SKM-1 treated with dmso at 0.1 percent for 144 hours (cell line): ENCODE measurements at regions not wholly inside any gene's neighbourhood (a gene's known extent, or its start where the extent isn't known, plus 50 kb on each side); places are given as distances from the start of the nearest gene placed in this dataset.
A peak's percentile ranks its signal among the peaks of the same experiment; 100 is the strongest.
"Not testable (repeated sequence)": the region's sequence is repeated elsewhere in the genome, so short reads cannot be mapped to it uniquely, and the experiment has no call there.

Source experiments
- DNase-seq: peaks from one replicate; lab custom pipeline; 2025; ENCODE audit not compliant: unreplicated experiment; lab: John Stamatoyannopoulos, UW

DNA sequence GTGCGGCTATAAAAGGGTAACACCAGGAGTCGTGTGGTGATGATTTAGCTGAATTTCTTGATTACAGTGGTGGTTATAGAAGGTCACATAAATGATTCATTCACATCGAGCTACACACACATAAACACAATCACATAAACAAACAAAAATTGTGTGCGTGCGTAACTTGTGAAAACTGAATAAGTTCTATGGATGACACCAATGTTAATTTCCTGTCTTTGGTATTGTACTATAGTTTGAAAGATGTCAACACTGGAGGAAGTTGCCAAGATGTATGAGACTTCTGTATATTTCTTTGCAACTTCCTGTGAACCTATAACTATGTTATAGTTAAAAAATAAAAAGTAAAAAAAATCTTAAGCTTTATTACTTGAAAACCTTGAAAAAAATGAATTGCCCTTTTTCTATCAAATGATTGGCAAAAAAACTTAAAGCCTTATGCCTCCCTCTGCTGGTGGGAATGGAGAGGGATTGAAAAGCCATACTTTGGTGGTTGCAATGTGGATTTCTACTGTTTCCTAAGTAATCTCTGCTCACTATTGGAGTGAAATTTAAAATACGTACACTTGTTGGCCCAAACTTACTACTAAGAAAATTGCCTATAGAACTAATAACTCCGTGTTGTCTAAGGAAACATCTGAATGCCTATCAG, 227.7 kb downstream of the RPIA start:
- DNase-seq = peak; percentile 19

DNA sequence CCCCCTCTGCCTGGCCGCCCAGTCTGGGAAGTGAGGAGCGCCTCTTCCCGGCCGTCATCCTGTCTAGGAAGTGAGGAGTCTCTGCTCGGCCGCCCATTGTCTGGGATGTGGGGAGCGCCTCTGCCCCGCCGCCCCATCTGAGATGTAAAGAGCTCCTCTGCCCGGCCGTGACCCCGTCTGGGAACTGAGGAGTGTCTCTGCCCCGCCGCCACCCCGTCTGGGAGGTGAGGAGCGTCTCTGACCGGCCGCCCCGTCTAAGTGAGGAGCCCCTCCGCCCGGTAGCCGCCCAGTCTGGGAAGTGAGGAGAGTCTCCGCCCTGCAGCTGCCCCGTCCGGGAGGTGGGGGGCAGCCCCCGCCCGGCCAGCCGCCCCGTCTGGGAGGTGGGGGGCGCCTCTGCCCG, 228.9 kb downstream of the RPIA start:
- DNase-seq = not testable (repeated sequence)

DNA sequence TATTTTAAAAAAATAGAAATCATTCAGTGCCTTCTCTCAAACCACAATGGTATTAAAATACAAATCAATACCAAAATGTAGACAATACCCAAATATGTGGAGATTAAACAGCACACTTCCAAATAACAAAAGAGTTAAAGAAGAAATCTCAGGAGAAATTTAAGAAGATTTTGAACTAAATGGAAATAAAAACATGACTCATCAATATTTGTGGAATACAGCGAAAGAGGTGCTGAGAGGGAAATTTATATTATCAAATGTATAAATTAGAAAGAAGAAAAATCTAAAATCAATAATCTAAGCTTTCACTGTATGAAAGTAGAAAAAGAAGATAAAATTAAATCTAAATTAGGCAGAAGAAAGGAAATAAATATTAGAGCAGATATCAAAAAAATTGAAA, 233.1 kb downstream of the RPIA start:
- DNase-seq = no peak

DNA sequence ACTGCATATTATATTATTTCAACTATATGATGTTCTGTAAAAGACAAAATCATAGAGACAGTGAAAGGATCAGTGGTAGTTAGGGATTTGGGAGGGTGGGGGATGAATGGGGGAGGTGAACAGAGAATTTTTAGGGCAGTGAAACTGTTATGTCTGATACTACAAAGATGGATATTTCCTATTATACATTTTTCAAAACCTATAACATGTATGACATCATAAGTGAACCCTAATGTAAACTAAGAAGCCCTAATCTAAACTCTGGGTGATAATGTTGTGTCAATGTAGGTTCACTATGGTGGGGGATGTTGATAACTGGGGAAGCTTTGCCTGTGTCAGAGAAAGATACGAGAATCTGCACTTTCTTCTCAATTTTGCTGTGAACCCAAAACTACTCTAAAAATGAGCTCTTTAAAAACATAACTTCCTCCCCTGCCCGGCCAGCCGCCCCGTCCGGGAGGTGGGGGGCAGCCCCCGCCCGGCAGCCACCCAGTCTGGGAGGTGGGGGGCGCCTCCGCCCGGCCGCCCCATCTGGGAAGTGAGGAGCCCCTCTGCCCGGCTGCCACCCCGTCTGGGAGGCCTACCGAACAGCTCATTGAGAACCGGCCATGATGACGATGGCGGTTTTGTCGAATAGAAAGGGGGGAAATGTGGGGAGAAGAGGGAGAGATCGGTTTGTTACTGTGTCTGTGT, 234.4 kb downstream of the RPIA start:
- DNase-seq = no peak

DNA sequence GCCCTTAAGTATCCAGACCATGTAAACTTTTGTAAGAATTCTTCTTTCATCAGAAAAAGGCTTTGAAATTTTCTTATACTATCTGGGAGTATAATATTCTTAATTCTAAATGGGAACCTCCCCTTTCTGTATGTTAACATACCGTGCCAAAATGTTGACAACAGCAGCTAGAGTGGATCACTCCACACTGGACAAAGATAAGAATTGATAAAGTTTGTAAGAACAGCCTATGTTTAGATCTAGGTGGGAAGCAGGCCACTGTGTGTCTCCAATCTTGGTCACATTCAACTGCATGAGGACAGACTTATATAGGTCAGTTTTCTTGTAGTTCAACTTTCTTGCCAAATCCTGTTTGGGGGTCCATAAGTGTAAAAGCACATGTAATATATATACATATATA, 235.7 kb downstream of the RPIA start:
- no peak for DNase-seq

DNA sequence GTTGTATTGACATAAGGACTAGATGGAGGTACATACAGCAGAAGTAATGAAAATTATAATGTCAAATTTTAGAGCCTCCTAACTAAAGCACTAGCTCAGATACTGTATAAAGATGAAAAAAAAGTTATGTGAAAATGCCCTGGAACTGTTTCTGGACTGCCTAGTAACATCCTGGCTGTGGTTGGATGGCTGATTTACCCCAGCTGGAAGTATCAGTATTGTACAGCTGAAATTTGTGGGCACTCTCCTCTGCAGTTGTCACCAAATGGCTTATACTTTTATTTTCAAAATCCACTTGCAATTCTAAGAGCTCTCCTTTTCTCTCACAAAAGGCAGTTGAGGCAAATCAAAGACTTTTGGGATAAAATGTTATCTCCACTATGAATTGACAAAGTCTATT, 239.2 kb downstream of the RPIA start:
- no peak for DNase-seq

DNA sequence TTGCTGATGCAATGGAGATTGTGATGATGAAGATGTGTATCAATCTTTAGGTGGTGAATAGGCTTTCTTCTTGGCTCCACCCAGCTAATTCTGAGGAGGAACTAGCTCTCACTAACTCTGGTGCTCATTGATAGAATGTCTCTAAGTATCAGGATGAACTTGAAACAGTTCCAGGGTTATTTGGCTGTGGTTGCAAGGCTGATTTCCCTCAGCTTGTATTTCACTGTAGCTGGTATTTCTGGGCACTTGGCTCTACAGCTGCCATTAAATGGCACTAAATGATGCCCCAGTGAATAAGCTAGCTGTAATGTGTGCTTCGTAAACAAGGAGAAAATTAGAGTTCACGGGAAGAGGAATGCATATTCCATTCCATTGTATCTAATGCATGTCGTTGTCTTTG, 241.2 kb downstream of the RPIA start:
- no peak for DNase-seq

DNA sequence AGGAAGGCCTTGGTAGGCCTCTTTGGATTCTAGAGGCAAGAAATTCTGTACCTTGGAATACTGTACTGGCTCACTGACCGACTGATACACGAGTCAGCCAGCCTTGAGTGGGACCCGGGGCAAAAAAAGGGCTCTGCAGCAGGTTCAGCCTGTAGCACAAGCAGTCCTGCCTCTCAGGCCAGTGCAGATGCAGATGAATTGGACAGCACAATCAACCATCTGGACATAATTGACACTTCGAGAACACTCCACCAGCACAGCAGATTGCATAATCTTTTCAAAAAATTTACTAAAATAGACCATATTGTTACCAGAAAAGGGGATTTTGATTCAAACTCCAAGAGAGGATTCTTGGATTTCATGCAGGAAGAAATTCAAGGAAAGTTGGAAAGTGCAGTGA, 241.6 kb downstream of the RPIA start:
- DNase-seq = no peak

DNA sequence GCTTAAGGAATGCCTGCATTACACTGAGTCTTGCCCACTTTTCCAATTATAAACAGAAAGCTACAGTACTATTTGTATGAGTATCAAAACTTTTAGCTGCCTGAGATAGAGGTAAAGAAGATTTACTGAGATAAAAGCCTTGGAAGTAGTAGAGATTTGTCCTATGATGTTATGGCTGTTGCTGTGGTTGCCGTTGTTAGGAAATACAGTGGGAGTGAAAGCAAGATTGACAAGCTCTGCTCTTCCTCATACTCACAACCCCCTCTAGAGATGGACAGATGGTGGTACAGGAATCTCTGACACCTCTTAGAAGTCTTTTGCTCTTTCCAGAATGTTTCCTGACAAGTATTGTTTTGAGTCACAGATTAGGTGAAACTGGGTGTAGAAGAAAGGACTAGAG, 242.5 kb downstream of the RPIA start:
- peak; percentile 66 for DNase-seq

DNA sequence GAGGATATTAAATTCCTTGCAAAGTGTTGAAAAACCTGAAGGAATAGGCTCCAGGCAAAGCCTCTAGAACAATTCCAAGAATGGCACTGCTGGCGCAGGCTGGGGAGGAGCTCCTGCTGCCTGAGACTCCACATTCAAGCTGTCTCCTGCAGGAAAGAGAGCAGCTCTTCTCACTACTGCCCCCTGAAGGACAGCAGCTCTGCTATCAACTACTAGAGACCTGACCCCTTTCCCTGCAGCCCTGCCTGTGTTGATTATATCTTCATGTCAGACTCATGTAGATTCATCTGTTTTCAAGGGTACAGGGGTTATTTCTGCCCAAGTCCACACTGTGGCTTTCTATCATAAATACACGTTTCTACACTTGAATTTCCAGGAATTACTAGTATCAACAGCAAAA, 249.7 kb downstream of the RPIA start:
- DNase-seq = peak; percentile 24

DNA sequence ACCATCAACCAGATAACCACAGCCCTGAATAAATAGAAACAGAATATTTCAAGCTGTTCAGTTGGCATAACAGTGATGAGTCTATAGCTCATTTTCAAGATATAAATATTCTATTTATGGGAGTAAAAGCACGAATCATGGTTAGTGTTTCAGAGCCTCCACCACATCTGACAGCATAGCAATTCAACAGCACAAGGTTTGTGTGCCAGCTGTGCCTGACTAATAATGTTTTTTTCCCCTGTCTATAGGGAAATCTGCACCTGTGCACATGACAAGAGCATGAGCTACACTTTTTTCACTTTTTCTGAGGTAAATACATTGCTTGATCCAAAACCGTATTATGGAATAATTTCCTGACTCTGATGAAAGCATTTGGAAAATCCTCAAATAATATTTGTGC, 251.3 kb downstream of the RPIA start:
- DNase-seq = no peak

DNA sequence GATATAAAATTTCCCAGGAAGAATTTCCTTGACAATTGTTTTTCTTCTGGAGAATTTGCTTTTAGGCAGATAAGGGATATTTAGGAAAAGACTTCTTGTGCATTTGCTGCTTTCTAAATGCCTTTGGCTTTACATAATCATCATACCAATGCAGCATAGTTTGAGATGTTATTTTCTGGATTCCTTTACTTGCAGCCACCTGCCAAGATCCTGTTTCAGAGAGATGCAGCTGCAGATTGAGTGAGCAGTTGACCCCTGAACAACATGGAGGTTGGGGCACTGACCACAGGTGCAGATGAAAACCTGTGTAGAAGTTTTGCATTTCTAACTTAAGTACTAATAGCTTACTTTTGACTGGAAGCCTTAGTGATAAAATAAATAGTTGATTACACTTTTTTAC, 257.9 kb downstream of the RPIA start:
- no peak for DNase-seq

DNA sequence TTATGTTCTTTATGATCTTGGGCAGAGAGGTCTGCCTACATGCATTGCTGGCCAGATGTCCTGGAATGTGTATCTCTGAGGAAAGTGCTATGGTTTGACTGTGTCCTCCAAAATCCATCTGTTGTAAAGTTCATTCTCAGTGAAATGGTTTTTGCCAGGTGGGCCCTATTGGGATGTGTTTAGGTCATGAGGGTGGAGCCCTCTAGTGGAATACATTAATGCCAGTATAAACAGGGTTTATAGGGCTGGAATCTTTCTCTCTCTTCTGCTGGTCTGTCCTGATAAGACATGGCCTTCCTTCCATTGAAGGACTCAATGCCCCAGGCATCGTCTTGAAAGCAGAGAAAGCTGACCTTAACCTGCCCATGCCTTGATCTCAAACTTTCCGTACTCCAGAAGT, 258.5 kb downstream of the RPIA start:
- DNase-seq = no peak

DNA sequence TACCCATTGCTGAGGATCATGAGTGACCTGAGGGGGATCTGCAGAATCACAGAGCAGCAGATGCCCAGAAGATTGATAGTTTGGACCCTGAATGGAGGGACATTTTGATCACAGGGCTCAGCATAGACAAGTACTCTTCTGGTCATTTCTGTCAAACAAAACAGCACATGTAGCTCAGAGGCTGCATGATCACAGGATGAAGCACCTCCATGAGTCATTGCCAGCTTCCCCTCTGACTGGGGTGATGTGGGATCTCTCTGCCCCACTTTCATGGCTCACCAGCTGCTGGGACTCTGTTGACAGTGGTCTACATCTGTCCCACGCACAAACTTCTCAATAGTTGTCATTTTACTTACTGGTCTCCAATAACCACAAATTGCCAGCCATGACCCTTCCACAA, 264.1 kb downstream of the RPIA start:
- no peak for DNase-seq

DNA sequence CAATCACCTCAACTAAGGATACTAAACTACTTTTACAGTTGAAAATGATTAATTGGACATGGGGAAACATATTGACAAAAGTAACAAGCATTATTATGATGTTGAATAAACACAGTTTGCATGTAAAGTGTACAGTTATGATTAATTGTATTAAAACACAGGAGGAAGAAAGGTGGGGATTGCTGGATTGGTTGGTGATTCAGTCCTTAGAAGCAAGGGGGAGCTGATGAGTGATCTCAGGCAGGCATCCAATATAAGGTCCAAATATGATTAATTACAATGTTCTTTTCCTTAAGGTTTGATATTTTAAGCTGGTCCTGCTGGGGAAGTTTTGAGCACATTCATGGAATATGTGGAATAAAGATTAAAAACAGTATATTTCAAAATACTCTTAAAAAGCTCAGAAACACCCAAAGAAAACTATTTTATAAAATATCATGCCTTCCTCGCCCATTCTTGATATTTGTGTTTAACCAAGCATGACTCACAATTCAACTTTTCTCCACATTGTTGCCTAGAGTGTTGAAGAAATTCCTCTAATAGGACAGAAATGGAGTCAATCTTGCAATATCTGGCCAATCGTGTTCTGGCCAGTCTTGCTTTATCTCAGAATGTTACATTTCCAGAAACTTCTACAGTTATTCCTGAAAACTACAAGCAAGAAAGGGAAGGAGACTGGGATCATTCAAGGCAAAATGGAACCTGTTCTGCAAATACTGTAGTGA, 268.2 kb downstream of the RPIA start:
- no peak for DNase-seq

DNA sequence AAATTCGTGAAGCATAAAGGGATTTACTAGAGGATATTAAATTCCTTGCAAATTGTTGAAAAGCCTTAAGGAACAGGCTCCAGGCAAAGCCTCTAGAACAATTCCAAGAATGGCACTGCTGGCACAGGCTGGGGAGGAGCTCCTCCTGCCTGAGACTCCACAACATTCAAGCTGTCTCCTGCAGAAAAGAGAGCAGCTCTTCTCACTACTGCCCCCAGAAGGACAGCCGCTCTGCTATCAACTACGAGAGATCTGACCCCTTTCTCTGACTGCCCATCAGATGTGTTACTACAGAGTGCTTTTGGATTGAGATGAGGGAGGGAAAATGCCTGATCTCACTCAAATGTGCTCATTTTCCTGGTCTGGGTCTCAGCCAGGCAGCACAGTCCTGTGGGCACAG, 269.9 kb downstream of the RPIA start:
- not testable (repeated sequence) for DNase-seq

DNA sequence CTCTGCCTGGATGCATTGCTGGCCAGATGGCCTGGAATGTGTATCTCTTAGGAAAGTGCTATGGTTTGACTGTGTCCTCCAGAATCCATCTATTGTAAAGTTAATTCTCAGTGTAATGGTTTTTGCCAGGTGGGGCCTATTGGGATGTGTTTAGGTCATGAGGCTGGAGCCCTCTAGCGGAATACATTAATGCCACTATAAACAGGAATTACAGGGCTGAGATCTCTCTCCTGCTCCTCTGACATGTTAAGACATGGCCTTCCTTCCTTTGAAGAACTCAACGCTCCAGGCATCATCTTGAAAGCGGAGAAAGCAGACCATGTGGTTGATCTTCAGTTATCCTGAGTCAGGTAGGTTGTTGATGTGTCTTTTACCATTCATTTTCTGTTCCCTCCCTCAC, 276.4 kb downstream of the RPIA start:
- DNase-seq = no peak

DNA sequence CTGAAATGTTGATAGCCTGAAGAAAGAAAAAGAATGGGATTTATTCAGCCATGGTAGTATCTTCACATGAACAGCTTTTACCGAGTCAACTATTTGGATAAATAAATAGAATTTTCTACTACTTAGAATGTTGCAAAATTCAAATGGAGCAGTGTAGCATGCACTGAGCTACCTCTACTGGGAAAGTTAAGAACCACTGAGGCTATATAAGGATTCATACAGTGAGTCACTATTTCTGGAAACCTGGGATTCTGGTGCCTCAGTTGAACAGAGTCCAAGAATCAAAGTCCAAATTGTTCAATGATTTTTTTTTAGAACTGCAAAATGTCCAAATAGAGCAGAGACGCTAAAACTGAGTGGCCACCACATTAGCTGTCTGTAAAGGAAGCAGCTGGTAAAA, 286.5 kb downstream of the RPIA start:
- not testable (repeated sequence) for DNase-seq

DNA sequence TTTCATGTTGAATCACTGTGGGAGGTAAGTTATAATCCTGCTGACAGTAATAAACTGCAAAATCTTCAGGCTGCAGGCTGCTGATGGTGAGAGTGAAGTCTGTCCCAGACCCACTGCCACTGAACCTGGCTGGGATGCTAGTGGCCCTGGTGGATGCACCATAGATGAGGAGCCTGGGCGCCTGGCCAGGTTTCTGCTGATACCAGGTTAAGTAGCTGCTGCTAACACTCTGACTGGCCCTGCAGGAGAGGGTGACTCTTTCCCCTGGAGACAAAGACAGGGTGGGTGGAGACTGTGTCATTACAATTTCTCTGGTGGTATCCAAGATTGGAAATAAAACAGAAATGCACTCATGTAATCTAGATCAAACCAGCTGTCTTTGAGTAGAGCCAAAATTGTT, 287.0 kb downstream of the RPIA start:
- DNase-seq = not testable (repeated sequence)

DNA sequence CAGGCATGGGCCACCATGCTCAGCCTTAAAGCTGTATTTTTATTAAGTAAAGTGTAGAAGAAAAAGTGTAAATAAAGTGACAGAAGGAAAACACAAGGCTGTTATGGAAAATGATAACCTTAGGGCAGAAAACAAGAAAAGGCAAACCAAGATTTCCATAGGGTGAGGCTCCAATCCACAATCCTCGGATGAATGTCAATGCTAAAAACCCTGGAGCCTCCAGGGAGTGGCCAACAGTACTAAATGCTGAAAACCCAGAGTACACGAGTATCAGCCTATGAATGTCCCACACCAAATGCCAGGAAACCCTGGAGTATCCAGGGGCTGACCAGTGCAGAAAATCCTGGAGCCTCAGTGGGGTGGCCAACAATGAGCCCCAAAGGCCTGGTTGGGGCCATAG, 292.6 kb downstream of the RPIA start:
- not testable (repeated sequence) for DNase-seq

DNA sequence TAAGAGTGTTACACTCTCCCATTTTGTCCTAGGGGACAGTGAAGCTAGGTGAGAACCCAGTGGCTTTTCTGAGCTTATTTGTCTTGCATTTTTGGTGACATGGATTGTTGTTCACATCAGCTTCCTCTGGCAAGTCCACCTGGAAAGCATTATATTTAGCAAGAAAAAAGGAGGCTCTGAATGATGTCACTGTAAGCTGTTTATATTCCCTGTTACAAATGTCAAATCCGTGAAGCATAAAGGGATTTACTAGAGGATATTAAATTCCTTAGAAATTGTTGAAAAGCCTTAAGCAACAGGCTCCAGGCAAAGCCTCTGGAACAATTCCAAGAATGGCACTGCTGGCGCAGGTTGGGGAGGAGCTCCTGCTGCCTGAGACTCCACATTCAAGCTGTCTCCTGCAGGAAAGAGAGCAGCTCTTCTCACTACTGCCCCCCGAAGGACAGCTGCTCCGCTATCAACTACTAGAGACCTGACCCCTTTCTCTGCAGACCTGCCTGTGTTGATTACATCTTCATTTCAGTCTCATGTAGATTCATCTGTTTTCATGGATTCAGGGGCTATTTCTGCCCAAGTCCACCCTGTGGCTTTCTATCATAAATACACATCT, 295.4 kb downstream of the RPIA start:
- DNase-seq = not testable (repeated sequence)

DNA sequence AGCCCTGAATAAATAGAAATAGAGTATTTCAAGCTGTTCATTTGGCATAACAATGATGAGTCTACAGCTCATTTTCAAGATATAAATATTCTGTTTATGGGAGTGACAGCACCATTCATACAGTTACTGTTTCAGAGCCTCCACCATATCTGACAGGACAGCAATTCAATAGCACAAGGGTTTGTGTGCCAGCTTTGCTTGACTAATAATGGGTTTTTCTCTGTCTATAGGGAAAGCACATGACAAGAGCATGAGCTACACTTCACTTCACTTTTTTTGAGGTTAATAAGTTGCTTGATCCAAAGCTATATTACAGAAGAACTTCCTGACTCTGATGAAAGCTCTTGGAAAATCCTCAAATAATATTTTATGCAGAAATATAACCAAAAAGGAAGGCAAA, 297.1 kb downstream of the RPIA start:
- not testable (repeated sequence) for DNase-seq
